Cardiac fibroblast (primary cell): ENCODE measurements at regions not wholly inside any gene's neighbourhood (a gene's known extent, or its start where the extent isn't known, plus 50 kb on each side); places are given as distances from the start of the nearest gene placed in this dataset.

Experiments
- DNase-seq, 2 donors: peaks; one replicate each; pipeline versions ENCODE4 v3.0.0 to v3.0.0-alpha.2; 2010; ENCODE audit warnings: low read depth in 2 of 2
- H3K4me3 ChIP-seq, 2 donors: replicated peaks in 1 of 2; 1 replicate in 1 of 2; 2 replicates in 1 of 2; pipeline ENCODE4 v1.5.1; 2011; ENCODE audit warnings: low read depth in 2 of 2, low read length in 2 of 2, mild to moderate bottlenecking in 2 of 2, moderate library complexity in 1 of 2
- TF ChIP-seq, protein P1 (sequence below): IDR thresholded peaks from one replicate; pipeline ENCODE4 v1.5.1; 2011; ENCODE audit warnings: low read depth, mild to moderate bottlenecking, low read length, inconsistent platforms

DNA sequence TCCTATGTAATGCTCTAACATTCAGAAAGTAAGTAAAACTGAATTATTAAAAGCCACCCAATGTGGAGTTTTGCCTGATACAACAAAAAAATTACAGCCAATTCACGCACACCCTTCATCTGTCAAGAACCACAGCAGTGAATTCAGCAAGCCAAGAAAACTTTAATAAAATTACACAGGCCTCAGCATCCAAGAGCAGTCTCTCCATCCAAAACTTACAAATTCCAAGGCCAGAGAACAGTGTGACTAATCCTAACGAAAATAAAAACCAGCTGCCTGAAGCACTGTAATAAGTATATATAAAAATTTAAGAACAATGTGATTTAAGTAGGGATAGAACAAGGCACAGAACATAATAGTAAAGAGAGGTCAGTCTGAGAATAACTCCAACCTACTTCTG lies 54.2 kb downstream of the SIX6 start:
- TF ChIP-seq, protein P1, sequence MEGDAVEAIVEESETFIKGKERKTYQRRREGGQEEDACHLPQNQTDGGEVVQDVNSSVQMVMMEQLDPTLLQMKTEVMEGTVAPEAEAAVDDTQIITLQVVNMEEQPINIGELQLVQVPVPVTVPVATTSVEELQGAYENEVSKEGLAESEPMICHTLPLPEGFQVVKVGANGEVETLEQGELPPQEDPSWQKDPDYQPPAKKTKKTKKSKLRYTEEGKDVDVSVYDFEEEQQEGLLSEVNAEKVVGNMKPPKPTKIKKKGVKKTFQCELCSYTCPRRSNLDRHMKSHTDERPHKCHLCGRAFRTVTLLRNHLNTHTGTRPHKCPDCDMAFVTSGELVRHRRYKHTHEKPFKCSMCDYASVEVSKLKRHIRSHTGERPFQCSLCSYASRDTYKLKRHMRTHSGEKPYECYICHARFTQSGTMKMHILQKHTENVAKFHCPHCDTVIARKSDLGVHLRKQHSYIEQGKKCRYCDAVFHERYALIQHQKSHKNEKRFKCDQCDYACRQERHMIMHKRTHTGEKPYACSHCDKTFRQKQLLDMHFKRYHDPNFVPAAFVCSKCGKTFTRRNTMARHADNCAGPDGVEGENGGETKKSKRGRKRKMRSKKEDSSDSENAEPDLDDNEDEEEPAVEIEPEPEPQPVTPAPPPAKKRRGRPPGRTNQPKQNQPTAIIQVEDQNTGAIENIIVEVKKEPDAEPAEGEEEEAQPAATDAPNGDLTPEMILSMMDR, result no peak
- peak; percentile 31 to 67 for DNase-seq
- no peak overlapping the region for H3K4me3 ChIP-seq

DNA sequence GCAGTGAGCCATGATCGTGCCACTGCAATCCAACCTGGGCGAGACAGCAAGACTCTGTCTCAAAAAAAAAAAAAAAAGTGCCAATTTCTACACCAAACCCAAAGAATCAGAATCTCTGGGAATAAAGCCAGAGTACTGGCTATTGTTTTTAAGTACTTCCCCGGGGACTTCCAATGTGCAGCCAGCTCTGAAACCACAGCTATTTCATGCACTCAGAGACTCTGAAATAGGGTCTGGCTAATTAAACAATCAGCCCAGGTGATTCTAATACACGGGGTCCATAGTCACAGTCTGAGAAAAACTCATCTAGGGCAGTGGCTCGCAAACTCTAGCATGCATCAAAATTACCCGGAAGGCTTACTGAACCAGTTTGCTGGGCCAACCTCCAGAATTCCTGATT lies 56.3 kb downstream of the SIX6 start:
- H3K4me3 ChIP-seq, result no peak overlapping the region
- peak; percentile 74 to 89 for DNase-seq
- TF ChIP-seq, protein P1, result no peak

DNA sequence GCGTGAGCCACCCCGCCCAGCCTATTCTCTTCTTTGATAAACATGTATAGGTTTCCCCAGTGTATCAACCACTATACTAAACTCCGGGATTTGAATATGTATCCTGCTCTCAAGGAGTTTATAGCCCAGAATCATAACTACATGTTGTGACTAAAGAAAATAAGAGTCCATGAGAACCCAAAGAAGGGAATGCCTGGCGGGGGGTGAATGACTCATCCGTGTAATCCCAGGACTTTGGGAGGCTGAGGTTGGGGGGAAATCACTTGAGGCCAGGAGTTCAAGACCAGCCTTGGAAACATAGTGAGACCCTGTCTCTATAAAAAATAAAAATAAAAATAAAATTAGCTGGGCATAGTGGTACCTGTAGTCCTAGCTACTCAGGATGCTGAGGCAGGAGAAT lies 57.2 kb downstream of the SIX6 start:
- TF ChIP-seq, protein P1, result no peak
- H3K4me3 ChIP-seq, result no peak overlapping the region
- peak in 1 of 2 donors; percentile 16 for DNase-seq

DNA sequence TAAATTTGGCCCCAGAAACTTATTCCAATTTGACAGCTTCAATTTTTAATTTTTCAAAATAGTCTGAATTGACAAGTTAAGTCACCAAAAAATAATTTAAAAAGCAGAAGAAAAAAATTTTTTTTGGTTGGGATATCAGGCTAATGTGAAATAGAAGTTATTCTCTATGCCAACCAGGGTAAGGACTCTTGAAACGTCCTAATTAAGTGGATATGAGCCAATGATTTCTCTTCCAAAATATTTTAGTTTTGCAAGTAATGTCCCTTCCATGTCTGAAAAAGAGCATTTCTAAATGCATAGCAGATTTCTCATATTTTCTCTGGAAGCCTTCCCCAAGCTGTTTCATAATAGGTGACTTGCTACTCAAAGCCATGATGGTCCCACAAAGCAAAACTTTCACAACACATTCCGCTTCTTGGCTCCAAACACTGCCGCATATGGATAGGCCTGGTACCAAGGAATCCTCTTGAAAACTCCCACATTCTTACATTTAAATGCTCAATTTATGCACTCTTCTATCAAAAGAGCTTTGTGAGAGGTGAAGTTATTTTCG lies 65.1 kb downstream of the SIX6 start:
- TF ChIP-seq, protein P1, result no peak
- H3K4me3 ChIP-seq, result no peak overlapping the region
- DNase-seq, result peak; percentile 66 to 77

DNA sequence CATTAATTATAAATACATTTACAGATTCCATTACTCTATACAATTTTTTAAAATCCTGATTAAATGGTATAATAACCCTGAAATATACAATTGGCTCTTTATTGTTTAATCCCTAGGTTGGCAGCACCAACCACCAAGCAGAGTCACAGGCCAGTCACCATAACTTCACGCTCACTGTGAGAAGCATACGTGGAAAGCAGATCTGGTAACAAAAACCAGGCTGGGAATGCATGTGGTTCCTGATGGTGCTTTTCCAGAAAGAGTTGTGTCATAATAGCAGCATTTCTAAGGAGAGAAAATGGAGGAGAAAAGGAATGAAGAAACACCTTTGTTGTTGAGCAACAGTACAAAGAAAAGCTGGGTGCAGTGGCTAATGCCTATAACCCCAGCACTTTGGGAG lies 66.1 kb downstream of the SIX6 start:
- no peak overlapping the region for H3K4me3 ChIP-seq
- TF ChIP-seq, protein P1, result no peak
- DNase-seq, result no peak

DNA sequence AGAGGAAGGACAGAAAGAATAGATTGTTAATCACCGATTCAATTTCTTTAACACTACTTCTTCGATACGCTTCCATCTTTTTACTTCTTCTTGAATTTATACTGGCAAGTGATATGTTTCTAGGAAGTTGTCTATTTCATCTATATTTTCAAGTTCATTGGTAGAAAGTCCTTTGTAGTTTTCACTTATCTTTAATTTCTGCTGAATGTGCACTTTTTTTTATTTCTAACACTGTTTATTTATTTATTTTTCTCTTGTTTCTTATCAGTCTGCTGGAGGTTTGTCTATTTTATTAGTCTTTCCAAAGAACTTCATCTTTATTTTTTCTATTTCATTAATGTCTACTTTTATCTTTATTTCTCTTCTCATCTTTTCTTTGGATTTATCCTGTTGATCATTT lies 63.6 kb downstream of the SIX1 start:
- DNase-seq, result no peak
- TF ChIP-seq, protein P1, result no peak
- H3K4me3 ChIP-seq, result no peak overlapping the region

DNA sequence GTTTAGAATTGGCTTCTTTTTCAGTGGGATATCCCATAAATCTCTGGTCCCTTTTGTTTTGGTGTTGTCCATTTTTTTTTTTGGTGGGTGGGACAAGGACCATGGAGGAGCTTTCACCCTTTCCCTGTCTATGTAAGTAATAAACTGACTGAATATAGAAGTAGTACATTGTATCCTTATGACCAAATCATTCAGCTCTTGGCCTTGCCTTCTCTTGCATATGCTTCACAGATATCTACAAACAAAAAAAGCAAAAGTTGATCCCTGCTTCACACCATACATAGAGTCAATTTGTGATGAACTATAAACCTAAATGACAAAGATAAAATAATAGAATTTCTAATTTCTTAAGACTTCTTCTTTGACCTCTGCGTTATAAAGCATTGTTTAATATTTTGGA lies 59.8 kb downstream of the SIX1 start:
- no peak overlapping the region for H3K4me3 ChIP-seq
- no peak for DNase-seq
- TF ChIP-seq, protein P1, result no peak
